ENCODE measurements at regions not wholly inside any gene's neighbourhood (a gene's known extent, or its start where the extent isn't known, plus 50 kb on each side); places are given as distances from the start of the nearest gene placed in this dataset.

- Histone ChIP-seq H3K27me3 (ENCODE audit: control insufficient read depth, insufficient read depth, low read length) (no peaks in the 10 kb centered on the region), H3K36me3 (replicated peaks; ENCODE audit: control insufficient read depth, insufficient read depth, low read length) (no peaks in the 10 kb centered on the region; the same call in 1 of the 2 replicates), H3K4me3 (ENCODE audit: insufficient read depth, low read depth, low read length) (no peak overlapping the region)
- no peak for DNase-seq
Observed at GRCh38 chr2:7803515-7803914, 878.3 kb upstream of the ID2 start.

- Histone ChIP-seq H3K4me3 (ENCODE audit: insufficient read depth, low read depth, low read length) (no peak overlapping the region), H3K36me3 (replicated peaks; ENCODE audit: control insufficient read depth, insufficient read depth, low read length) (no peaks in the 10 kb centered on the region; the same call in 1 of the 2 replicates), H3K27me3 (ENCODE audit: control insufficient read depth, insufficient read depth, low read length) (no peaks in the 10 kb centered on the region)
- DNase-seq = no peak
Observed at GRCh38 chr2:7809640-7810039, 872.2 kb upstream of the ID2 start.

GRCh38 chr2:7811073-7811472, 870.8 kb upstream of the ID2 start:
- Histone ChIP-seq H3K36me3 (replicated peaks; ENCODE audit: control insufficient read depth, insufficient read depth, low read length) (no peaks in the 10 kb centered on the region), H3K27me3 (ENCODE audit: control insufficient read depth, insufficient read depth, low read length) (no peaks in the 10 kb centered on the region), H3K4me3 (ENCODE audit: insufficient read depth, low read depth, low read length) (no peak overlapping the region)
- no peak for DNase-seq

GRCh38 chr2:7812231-7812995, 869.4 kb upstream of the ID2 start:
- no peak for DNase-seq
- no peaks in the 10 kb centered on the region for H3K27me3 ChIP-seq (ENCODE audit: control insufficient read depth, insufficient read depth, low read length)
- no peak overlapping the region for H3K4me3 ChIP-seq (ENCODE audit: insufficient read depth, low read depth, low read length)
- H3K36me3 ChIP-seq (replicated peaks; ENCODE audit: control insufficient read depth, insufficient read depth, low read length) = no peaks in the 10 kb centered on the region

- no peaks in the 10 kb centered on the region for H3K27me3 ChIP-seq (ENCODE audit: control insufficient read depth, insufficient read depth, low read length)
- no peak overlapping the region for H3K4me3 ChIP-seq (ENCODE audit: insufficient read depth, low read depth, low read length)
- H3K36me3 ChIP-seq (replicated peaks; ENCODE audit: control insufficient read depth, insufficient read depth, low read length) = no peaks in the 10 kb centered on the region
- DNase-seq = no peak
Observed at GRCh38 chr2:7813541-7814292, 868.1 kb upstream of the ID2 start.

GRCh38 chr2:7815726-7816125, 866.1 kb upstream of the ID2 start:
- Histone ChIP-seq H3K27me3 (ENCODE audit: control insufficient read depth, insufficient read depth, low read length) (no peaks in the 10 kb centered on the region), H3K36me3 (replicated peaks; ENCODE audit: control insufficient read depth, insufficient read depth, low read length) (no peaks in the 10 kb centered on the region), H3K4me3 (ENCODE audit: insufficient read depth, low read depth, low read length) (no peak overlapping the region)
- DNase-seq = no peak

GRCh38 chr2:7816233-7816632, 865.6 kb upstream of the ID2 start:
- Histone ChIP-seq H3K27me3 (ENCODE audit: control insufficient read depth, insufficient read depth, low read length) (no peaks in the 10 kb centered on the region), H3K4me3 (ENCODE audit: insufficient read depth, low read depth, low read length) (no peak overlapping the region), H3K36me3 (replicated peaks; ENCODE audit: control insufficient read depth, insufficient read depth, low read length) (no peaks in the 10 kb centered on the region)
- DNase-seq = no peak

GRCh38 chr2:7816944-7817343, 864.9 kb upstream of the ID2 start:
- H3K4me3 ChIP-seq (ENCODE audit: insufficient read depth, low read depth, low read length) = no peak overlapping the region
- no peaks in the 10 kb centered on the region for H3K36me3 ChIP-seq (replicated peaks; ENCODE audit: control insufficient read depth, insufficient read depth, low read length)
- DNase-seq = no peak
- H3K27me3 ChIP-seq (ENCODE audit: control insufficient read depth, insufficient read depth, low read length) = no peaks in the 10 kb centered on the region

GRCh38 chr2:7819316-7819715, 862.5 kb upstream of the ID2 start:
- DNase-seq = no peak
- H3K27me3 ChIP-seq (ENCODE audit: control insufficient read depth, insufficient read depth, low read length) = no peaks in the 10 kb centered on the region
- no peak overlapping the region for H3K4me3 ChIP-seq (ENCODE audit: insufficient read depth, low read depth, low read length)
- H3K36me3 ChIP-seq (replicated peaks; ENCODE audit: control insufficient read depth, insufficient read depth, low read length) = no peaks in the 10 kb centered on the region

- Histone ChIP-seq H3K27me3 (ENCODE audit: control insufficient read depth, insufficient read depth, low read length) (no peaks in the 10 kb centered on the region), H3K36me3 (replicated peaks; ENCODE audit: control insufficient read depth, insufficient read depth, low read length) (no peaks in the 10 kb centered on the region), H3K4me3 (ENCODE audit: insufficient read depth, low read depth, low read length) (no peak overlapping the region)
- DNase-seq = no peak
Observed at GRCh38 chr2:7819850-7820249, 862.0 kb upstream of the ID2 start.

GRCh38 chr2:7824211-7824610, 857.6 kb upstream of the ID2 start:
- no peak for DNase-seq
- Histone ChIP-seq H3K27me3 (ENCODE audit: control insufficient read depth, insufficient read depth, low read length) (no peaks in the 10 kb centered on the region), H3K36me3 (replicated peaks; ENCODE audit: control insufficient read depth, insufficient read depth, low read length) (no peaks in the 10 kb centered on the region), H3K4me3 (ENCODE audit: insufficient read depth, low read depth, low read length) (no peak overlapping the region)

- Histone ChIP-seq H3K27me3 (ENCODE audit: control insufficient read depth, insufficient read depth, low read length) (no peaks in the 10 kb centered on the region), H3K36me3 (replicated peaks; ENCODE audit: control insufficient read depth, insufficient read depth, low read length) (no peaks in the 10 kb centered on the region), H3K4me3 (ENCODE audit: insufficient read depth, low read depth, low read length) (no peak overlapping the region)
- no peak for DNase-seq
Observed at GRCh38 chr2:7825591-7826312, 856.1 kb upstream of the ID2 start.

- H3K27me3 ChIP-seq (ENCODE audit: control insufficient read depth, insufficient read depth, low read length) = no peaks in the 10 kb centered on the region
- no peak overlapping the region for H3K4me3 ChIP-seq (ENCODE audit: insufficient read depth, low read depth, low read length)
- no peaks in the 10 kb centered on the region for H3K36me3 ChIP-seq (replicated peaks; ENCODE audit: control insufficient read depth, insufficient read depth, low read length)
- no peak for DNase-seq
Observed at GRCh38 chr2:7826656-7827055, 855.2 kb upstream of the ID2 start.

- no peaks in the 10 kb centered on the region for H3K27me3 ChIP-seq (ENCODE audit: control insufficient read depth, insufficient read depth, low read length)
- H3K36me3 ChIP-seq (replicated peaks; ENCODE audit: control insufficient read depth, insufficient read depth, low read length) = no peaks in the 10 kb centered on the region
- no peak for DNase-seq
- no peak overlapping the region for H3K4me3 ChIP-seq (ENCODE audit: insufficient read depth, low read depth, low read length)
Observed at GRCh38 chr2:7829241-7829640, 852.6 kb upstream of the ID2 start.

- H3K27me3 ChIP-seq (ENCODE audit: control insufficient read depth, insufficient read depth, low read length) = no peaks in the 10 kb centered on the region
- no peak overlapping the region for H3K4me3 ChIP-seq (ENCODE audit: insufficient read depth, low read depth, low read length)
- DNase-seq = no peak
- H3K36me3 ChIP-seq (replicated peaks; ENCODE audit: control insufficient read depth, insufficient read depth, low read length) = no peaks in the 10 kb centered on the region
Observed at GRCh38 chr2:7830616-7831015, 851.2 kb upstream of the ID2 start.
